Glomerular visceral epithelial cell (primary cell): ENCODE measurements at regions not wholly inside any gene's neighbourhood (a gene's known extent, or its start where the extent isn't known, plus 50 kb on each side); places are given as distances from the start of the nearest gene placed in this dataset.

Experiments
- DNase-seq: peaks from one replicate; pipeline ENCODE4 v3.0.0-alpha.2; 2016; ENCODE audit errors: extremely low spot score

GRCh38 chr1:221200464-221200863, 321.2 kb downstream of the HLX start:
- no peak for DNase-seq

DNA sequence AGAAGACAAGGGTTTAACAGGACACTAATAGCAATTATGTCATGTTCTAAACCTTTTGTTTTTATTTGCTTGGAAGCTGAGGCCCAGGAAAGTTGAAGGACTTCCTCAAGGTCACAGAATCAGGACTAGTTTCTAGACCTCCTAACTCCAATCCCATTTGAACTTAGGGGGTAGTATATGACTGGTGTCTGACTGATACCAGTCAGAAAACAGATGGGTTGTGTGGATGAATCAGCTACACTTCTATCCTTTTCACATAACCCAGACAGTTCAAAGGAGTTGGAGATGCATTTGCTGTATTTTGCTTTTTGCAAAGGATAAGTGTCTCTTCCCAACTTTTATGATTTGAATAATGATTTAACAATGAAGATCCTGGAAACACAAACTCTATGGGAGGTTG, 322.5 kb downstream of the HLX start:
- no peak for DNase-seq

- DNase-seq: peak; percentile 72
Observed at GRCh38 chr1:221203224-221204054, 324.2 kb downstream of the HLX start.

- no peak for DNase-seq
Observed at GRCh38 chr1:221204055-221204833, 325.0 kb downstream of the HLX start.

GRCh38 chr1:221206076-221206475, 326.8 kb downstream of the HLX start:
- no peak for DNase-seq

DNA sequence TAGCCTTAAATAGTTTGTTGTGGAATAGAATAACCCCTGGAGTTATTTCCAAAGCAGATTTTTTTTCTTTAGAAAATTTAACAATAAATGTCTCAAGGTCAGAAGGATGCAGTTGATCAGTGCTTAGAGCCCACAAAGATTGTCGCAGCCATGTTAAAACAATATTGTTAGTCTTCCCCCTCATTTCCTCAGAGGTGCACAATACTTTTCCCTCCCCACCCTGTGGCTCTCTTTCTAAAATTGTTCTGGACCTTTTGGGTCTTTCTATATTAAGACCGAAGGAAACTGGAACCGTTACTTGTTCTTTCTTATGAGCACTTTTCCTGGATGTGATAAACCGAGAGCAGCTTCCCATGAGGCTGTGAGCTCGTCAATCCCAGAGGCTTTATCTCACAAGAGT, 333.7 kb downstream of the HLX start:
- no peak for DNase-seq

GRCh38 chr1:221217029-221217428, 337.8 kb downstream of the HLX start:
- DNase-seq: peak; percentile 6

DNA sequence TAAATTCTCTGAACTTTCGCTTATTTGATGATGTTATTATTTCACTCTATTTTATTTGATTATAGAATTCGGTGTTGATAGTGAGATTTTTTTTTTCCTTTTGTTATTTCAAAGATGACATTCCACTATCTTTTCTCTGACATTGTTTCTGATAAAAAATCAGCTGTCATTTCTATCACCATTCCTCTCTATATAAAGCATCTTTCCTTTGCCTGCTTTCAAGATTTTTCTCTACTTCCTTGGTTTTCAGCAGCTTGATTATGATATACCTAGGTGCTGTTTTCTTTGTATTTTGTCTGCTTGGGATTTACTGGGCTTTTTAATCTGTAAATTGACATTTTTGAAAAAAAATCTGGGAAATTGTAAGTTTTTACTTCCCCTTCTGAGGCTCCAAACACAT, 344.0 kb downstream of the HLX start:
- no peak for DNase-seq

DNA sequence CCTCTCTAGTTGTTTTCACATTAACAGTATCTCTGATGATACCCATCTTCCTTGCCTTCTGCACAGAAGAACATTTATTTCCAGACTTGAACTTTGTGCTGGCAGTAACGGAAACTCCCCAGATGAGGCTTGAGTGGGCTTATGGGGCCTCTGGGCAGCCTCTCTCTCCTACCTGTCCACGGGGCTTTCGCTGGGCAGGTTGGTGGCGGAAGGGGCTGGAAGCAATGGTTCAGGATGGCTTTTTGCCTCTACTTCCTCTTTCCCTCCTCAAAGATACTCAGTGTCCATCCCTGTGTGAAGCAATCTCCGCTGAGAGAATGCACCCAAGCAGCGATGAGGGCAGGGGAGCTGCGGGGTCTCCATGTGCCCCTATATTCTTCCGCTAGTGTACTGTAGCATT, 348.2 kb downstream of the HLX start:
- DNase-seq: no peak

GRCh38 chr1:221227872-221228337, 348.7 kb downstream of the HLX start:
- DNase-seq: no peak

DNA sequence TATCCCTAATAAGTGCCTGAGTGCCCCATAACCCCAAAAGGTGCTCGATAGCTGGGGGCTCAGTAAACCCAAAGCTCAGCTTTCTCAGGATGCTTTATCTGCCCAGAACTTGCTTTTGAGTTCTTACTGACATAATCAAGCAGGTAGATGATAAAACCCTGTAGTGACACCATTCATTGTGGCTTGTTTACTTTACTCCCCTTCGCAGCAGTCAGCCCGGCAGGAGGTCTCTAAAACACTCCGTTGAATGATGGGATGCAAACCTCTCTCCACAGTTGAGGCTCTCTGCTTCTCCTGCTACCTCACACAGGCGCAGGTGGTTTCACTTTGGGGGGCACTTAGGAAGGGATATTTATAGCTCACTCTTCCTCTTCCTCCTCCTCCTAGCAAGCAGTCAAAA, 349.4 kb downstream of the HLX start:
- no peak for DNase-seq

- peak; percentile 3 for DNase-seq
Observed at GRCh38 chr1:221230605-221231004, 351.4 kb downstream of the HLX start.

- no peak for DNase-seq
Observed at GRCh38 chr1:221234791-221235190, 355.5 kb downstream of the HLX start.

GRCh38 chr1:221237587-221237986, 358.3 kb downstream of the HLX start:
- DNase-seq: no peak

DNA sequence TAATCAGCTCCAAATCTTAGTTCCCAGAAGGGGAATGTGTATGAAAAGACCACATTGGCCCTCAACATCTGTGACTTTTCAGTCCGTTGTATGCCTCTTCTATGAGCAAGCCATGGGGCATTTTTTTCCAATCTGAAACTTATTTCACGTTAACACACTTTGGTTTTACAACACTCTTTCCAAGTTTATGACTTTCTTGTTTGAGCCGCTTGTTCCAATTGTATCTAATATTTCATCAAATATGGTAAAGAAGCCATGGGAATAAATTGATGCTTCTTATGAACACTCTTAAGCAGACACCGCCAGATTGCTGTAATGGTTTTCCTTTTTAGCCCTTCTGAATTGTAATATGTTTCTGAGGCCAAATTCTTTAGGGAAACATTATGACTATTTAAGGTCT, 359.9 kb downstream of the HLX start:
- DNase-seq: no peak

DNA sequence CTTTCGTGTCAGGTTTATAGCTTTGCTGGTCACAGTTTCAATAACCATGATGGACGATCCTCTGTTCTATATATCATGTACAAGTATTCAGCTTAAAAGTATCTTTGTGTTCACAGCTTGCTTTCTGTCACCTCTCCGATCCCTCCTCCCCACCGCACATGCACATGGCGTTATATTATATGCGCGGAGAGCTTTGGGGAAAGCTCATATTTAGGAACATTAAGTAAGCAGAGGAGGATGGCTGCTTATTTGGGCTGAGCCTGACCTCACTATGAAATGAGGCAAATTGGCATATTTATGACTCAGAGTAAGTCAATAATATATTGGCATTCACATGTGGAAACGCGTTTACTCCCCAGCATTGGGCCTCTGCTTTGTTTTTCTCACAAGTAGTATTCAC, 360.5 kb downstream of the HLX start:
- no peak for DNase-seq

GRCh38 chr1:221240690-221241089, 361.4 kb downstream of the HLX start:
- DNase-seq: no peak

DNA sequence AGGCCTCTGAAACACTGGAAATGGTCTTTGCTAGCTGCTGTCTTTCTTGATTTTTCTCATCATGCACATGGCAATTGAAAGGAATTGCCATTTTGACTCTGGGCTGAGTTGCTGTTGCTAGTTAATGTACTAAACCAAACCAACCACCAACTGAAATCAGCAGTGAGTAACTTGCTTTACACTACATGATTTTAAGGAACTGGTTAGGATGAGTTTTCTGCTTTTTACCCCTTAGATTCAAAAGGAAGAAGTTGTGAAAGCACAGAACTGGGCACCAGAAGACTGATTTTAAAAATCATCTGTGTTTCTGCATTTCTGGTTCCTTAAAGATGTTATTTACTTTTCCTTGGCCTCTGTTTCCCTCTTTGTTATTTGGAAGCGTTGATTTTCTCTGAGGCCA, 361.9 kb downstream of the HLX start:
- no peak for DNase-seq

DNA sequence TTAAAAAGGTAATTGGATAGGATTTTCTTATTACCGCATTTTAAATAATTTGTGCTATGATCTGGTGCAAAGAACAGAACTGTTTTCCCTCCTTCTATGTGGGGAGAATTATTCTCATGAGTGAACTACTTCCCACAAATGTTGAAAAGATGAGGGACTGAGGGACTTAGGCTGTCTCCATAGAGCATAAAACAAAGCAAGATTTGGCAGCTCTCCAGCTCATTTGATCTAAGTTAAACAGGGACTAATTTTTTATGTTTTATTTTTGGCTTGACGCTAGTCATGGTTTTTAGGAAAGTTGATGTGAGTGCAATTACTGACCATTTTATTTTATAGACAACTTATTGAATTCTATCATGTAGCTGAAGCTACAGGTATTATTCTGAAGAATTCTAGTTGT, 362.3 kb downstream of the HLX start:
- no peak for DNase-seq

DNA sequence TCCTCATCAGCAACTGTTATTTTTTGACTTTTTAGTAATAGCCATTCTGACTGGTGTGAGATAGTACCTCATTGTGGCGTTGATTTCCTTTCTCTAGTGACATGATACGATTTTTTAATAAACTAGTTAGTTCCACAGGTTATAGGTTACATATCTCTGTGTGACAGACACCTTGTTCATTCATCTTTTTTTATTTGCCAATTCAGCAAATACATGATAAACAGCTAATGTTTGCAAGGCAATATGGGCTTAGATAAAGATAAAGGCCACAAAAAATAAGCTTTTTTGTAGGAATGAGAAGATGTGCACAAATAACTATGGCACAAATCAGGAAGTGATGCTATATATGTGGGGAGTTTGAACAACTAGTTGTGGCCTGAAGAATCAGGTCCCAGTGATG, 366.8 kb downstream of the HLX start:
- no peak for DNase-seq

GRCh38 chr1:221246628-221247415, 367.6 kb downstream of the HLX start:
- DNase-seq: no peak

DNA sequence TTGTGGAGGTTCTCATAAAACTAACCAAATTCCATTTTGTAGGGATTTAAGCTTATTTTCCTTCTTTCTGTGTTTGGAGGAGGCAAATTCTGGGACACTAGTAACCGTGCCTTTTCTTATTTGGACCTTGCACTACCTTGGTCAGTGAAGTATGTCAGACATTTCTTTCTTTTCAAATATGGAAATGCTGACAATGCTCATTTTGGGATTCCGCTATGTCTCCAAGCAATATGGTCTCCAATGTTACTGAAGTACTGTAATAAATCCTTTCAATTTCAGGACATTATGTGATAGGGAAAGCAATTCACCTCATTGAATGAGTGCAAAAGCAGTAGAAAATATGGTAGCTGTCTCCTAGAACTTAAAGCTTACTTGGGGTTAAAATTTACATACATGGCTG, 372.3 kb downstream of the HLX start:
- no peak for DNase-seq
